GM21390 (cell line): ENCODE measurements at regions not wholly inside any gene's neighbourhood (a gene's known extent, or its start where the extent isn't known, plus 50 kb on each side); places are given as distances from the start of the nearest gene placed in this dataset.
A peak's percentile ranks its signal among the peaks of the same experiment; 100 is the strongest.
"Not testable (repeated sequence)": the region's sequence is repeated elsewhere in the genome, so short reads cannot be mapped to it uniquely, and the experiment has no call there.

Experiments used
- ATAC-seq: cut with Tn5 transposase; IDR thresholded peaks from one replicate; pipeline ENCODE4 v1.9.1; 2021; ENCODE audit not compliant: unreplicated experiment

DNA sequence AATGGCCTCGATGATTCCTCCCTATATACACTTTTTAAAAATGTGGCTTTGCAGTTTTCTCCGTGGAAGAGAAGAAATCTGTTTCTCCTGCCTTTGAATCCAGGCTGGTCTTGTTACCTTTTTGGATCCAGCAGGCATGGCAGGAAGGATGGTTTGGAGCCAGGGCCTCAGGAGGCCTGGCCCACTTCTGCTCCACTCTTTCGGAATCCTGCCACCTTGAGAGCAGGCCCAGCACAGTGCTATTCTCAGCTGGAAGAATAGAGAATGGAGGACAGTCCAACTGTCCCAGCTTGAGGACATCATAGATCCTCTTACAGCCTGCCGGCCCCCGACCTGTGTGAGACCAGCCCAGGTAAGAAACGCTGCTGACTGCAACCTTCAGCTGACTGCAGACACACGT lies 421.5 kb downstream of the FUT8 start:
- no peak for ATAC-seq

DNA sequence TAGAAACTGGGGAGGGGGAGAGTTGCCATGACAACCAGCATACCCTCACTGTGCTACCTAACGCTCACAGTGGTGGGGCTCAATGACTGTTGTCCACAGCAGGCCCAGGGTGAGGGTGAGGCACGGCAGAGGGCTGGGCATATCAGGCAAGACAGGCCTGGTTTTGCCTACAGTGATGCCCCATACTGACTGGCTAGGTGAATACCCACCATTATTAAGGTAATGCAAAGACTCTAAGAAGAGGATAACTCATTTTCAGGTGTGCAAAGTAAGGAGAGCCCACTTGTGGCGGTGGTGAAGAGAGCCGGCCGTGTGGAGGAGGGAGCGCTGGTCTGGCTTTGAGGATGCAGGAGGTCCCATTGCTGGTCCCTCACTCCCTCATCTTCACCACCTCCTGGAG lies 422.3 kb downstream of the FUT8 start:
- ATAC-seq: no peak

DNA sequence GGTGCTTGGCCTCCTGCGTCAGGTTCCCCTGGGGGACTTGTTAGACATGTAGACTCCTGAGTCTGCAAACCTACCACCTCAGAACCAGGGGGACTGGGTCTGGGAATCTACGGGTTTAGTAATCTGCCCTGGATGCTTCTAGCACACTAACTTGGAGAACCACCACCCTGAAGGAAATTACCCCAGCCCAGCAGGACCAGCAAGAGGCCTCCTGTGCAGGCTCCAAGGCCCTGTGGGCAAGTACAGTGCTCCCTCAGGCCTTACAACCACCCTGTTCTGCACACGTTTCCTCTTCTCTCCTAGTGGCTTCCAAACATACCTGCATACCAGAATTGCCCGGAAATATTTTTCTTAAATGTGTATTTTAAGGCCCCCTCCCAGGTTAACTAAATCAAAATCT lies 423.0 kb downstream of the FUT8 start:
- ATAC-seq: no peak

DNA sequence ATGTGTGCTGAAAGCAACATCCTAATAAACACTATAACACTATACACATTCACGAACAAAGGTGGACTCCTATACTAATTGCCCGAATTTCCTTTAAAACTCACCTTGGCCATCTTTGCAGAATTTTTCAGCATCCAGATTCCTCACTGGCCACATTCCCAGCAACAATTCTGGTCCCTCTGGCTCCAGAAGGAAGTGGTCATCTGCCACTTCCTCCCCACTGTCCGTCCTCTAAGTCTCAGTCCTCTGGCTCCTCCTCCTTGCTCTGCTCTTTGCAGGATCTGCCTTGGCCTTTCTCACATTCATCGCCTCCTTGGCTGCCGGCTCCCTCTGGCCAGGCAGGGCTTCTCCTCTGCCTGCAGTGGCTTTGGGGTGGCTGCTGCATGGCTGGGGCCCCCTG lies 426.0 kb downstream of the FUT8 start:
- no peak for ATAC-seq

DNA sequence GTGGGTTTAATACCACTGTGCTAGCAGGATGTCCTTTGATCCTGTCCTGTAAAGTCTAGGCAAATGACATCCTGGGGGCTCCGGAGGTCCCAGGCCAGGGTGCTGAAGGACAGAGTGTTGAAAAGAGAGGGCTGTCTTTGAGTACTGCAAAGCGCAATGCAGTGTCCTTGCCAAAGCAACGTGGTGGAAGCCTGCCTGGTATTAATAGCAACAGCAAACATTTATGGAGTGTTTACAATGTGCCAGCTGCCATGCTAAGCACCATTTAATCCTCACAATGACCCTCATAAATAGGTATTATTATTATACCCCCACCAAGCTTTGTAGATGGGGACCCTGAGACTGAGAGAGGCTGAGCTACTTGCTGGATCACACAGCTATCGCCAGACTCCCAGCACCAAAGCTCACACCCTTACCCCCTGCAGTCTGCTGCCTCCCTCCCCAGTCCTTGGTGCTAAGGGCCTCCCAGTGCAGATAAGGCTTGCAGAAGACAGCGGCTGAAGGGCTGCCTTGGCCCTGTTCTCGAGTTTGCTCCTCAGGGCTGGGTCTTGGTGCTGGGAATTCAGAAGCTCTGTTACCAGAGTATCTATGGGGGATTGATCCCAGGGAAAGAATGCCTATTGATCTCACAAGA lies 427.7 kb downstream of the FUT8 start:
- ATAC-seq: no peak

DNA sequence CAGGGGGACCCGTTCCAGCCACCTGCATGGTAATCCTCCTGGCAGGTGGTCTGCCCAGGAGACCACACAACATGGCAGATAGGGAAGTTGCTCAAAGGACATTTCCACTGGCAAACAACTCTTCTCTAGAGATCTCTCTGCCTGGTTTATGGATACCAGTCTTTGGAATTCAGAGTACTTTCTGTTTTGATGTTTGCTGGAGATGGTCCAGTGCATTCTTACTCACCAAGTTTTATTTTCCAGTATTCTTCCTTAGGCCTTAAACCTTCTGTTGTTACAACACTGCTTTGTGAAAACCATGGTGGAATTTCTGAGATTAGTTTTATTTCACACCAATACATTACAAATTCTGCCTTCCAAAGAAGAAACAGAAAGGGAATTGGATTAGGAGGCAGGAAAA lies 428.3 kb downstream of the FUT8 start:
- ATAC-seq: no peak

DNA sequence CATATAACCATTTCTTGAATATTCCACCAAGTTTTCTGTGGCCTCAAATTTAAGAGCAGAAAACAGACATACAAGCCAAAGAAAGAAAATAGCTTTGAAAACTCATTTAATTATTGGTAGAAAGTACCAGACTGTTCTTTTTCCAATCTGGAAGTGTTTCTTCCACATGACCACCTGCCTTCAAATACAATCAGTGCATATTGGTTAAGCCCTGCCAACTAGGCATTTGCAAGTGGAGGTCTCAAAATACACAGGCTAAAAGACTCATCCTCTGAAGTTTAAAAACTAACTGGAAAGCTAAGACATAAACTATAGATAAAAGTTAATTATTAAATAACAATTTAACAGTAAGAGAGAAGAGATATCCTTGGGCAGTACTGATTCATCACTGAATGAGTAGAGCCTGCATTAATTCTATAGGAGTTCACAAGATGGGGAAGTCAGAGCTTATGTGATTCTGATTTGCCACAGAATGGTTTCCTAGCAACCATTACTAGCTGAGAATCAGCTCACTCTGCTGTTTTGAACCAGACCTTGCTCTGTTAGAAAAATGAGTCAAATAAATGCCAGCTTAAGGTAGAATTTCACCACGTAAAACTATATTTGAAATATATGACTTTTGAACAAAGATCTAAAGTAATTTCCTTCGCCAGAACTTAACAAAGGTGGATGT lies 433.8 kb downstream of the FUT8 start:
- ATAC-seq: no peak

DNA sequence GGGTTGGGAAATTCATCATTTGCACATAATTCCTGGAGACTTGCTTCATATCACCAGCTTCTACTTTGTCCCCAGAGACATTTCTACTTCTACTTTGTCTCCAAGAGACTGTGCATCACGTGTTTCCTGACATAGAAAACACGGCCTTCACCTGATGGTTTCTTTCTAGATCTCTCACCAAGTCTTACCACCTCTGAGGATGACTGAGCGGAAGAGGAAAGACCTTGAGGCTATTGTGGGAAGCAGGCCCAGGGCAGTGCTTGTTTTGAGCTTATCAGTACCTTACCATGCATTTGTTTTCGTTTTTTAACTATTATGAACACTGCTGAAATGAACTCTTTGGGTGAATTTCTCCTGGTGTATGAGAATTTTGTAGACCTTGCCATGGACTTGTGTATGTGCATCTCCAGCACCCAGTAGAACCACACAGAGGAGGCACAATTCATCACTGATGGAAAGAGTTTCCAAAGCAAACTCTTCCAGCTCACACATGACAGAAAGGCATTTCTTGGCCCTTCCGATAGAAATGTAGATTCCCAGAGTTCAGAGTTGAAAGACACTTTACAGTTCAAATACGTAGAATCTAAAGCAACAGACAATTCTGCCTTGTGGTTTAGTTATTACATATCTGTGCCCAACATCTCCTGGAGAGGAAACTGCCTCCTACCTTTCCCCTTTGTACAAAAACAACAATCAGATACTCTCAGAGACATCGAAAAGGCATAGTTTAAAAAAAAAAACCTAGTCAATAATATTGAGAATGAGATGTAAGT lies 434.7 kb downstream of the FUT8 start:
- peak; percentile 84 for ATAC-seq

DNA sequence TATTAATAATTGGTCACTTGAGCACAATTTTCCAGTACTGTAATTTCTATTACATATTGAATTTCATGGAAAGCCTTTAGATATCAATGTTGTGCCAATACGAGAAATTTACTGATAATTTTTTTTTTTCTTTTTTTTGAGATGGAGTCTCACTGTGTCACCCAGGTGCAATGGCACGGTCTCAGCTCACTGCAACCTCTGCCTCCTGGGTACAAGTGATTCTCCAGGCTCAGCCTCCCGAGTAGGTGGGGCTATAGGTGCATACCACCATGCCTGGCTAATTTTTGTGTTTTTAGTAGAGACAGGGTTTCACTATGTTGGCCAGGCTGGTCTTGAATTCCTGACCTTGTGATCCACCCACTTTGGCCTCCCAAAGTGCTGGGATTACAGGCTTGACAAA lies 435.4 kb downstream of the FUT8 start:
- ATAC-seq: not testable (repeated sequence)

DNA sequence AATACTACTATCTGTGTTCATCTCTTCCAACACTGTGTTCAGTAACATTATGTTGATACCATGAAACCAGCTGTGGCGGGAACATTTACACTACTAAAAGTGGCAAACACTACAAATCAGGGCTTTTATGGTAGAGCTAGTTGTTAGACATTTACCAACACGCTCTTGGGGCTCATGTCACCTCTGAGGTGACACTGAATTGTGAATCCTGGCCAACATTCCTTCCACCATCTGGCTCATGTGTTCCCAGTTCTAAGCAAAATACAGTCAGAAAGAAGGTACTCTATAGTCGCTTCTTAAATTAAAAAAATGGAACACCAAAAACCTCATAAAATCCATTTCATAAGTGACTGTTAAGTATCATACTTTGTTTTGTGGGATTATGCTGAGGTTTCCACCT lies 436.6 kb downstream of the FUT8 start:
- ATAC-seq: no peak

DNA sequence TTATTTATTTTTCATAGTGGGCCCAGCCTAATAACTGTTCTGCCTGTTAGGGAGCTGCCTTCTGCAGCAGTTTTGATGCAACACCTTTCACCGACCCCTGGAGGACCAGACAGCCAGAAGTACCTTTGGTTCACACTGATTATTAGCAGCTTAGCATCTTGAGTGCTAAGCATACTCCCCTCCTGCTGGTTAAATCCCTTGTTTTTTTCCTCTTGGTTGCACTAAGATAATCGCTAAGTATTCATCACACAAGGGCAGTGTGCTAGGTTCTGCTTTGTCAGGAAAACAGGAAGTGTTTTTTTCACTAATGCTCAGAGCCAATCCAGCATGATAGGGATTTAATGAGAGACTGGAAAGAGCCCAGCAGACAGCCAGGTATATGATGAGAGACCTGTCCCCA lies 437.0 kb downstream of the FUT8 start:
- ATAC-seq: no peak

DNA sequence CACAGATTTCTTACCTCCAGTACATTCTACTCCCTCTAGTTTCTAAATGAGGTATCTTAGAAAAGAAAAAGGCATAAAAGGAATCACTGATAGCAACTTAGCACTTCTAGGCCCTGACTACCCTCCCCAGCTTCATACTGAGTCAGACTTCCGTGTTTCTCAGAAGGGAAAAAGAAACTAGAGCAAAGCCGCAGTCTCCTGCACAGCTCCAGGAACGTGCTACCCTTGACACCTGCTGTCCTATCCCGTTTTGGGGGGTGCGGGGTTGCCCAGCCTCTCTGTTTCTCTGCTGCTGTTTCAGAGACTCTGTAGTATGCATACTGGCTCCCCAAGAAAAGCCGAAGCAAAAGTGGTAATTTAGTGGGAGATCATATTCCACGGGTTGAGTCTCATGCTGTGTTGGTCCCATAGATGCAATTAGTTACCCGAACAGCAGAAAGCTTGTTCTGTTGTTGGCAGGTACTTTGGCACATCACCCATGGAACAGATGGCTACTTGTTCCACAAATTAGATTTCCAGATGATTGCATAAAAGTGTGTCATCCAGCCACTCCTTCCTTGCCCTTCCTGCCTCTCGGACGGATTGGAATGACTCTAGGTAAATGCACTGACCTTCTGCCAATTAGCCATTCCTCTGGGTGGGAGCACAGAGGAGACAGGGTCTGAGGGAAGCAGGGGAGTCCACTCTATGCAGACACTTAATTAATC lies 438.1 kb downstream of the FUT8 start:
- ATAC-seq: no peak

DNA sequence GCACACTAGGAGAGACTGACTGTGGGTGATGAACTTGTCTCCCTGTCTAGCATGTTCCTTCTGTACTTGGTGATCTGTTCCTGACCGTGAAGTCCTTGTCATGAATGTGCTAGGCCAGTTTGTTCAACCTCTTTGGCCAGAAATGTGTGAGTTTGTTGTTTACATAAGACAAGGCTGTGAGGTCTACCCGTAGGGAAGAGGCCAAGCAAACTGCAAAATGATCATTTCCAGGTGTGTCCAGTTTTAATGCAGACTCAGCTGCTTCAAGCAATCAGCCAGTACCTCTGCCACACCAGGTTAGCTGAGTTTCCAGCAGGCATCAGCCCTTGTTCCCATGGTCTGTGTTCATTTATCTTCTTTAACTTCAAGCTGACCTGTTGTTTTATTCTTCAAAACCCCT lies 440.2 kb downstream of the FUT8 start:
- no peak for ATAC-seq

DNA sequence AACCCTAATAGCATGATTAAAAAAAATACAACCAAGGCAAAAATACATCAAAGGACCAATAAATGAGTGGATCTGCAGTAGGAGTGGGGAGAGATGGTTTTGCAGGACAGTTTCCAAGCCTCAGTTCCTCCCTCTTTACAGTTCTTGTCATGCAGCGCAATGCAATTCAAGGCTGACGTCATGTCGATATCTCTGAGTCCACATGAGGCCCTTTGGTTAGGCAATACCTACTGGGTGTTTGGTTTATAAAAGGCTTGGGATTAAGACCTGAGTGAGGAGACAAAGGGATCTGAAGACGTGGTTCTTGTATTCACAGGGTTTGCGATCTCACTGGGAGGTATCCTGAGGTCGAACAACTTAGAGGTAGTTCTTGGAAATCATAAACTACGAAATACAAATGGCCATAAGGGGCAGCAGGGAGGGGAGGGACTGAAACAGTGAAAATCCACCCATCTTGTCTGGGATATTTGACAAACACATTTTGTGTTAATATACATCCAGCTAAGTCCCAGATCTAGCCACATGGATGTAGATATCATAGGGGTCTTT lies 441.0 kb downstream of the FUT8 start:
- no peak for ATAC-seq

DNA sequence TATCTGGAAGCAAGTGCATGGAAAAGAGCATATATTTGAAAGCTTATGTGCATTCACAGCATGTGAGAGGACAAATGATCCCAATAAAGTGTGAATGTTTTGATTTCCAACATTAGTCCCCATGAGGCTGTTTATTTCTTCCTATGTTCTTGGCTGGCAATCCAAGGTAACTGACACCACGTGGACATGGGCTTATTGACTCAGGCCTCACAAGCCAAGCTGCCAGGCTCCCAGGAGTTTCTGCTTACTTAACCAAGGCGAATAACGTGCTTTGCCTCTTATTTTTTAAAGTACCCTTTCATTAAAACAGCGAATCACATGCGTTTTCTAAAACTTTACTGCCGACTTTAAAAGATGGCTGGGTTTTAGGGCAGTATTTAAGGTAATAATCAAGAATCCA lies 441.7 kb downstream of the FUT8 start:
- ATAC-seq: no peak

DNA sequence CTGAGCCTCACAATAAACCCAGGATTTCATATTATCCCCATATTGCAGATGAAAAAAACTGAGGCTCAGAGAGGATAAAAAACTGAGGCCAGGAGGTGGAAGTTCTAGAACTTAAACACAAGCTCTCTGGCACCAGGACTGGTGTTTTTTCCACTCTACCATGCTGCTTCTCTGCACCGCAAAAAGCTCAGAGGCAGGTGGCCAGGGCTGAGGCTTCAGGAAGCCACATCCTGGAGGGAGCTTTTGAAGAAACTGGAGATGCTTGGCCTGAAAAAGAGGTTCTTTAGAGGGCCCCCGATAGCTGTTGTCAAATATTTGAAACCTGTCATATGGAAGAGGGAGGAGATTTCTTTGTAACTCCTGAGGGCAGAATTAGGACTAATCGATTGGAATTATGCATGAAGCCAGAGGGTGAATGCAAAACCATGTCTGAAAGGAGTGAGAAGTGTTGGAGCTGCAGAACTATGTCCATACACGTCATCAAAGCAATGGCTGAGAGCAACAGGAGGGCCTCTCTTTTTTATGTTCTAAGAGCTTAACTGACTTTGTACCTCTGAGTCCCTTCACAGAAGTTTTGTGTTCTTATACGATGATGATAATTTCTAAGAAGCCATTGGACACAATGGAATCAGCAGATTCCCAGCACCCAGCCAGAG lies 448.6 kb downstream of the FUT8 start:
- no peak for ATAC-seq

DNA sequence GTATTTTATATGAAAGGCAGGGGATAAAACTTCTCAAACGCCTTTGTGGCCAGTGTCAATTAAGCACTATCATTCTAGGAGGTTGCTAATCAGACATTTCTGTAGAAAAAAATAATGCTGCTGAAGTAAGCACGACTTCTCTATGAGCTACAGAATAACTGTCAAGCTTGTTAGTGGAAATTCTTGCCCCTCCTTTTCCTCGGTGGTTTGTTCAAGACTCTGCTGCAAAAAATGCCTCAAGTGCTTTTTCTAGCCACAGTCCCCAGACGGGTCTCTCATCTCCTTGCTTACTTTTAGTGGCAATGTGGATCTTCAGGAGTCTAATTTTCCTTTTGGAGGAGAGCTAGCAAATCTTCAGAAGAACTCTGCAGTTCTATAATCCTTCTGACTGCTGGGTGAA lies 452.0 kb downstream of the FUT8 start:
- ATAC-seq: no peak

DNA sequence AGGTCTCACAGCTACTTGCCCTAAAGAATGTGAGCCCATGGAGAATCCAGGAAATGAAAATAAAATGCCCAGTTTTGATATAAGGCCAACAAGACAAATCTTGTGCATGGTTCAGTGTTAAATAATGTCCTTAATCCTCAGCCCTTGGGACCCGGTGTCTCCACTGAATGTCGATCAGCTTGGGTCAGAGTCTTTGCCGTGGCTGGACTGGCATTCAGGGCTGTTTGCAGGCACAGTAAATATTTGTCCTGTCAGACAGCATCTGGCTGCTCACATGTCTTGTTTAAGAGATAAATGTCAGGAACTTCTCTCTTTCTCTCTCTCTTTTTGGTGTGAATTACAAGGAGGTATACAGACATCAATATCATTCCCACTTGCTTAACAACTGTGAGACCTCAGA lies 452.5 kb downstream of the FUT8 start:
- no peak for ATAC-seq

DNA sequence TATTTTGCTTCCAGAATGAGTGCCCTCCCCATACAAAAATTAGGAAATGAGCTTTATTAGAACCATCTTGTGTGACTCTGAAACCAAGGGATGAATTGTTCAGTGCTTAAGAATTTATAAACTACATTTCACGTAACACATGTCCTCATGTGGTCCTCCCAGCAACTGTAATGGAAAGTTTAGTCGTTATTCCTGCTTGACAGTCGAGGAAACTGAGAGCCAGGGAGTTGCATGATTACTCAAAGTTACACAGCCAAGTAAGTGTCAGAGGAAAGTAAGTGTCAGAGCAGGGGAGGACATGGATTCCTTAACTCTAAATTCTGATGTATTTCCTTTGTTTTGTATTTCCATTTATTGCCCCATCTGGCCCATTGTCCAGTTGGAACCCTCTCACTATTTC lies 453.9 kb downstream of the FUT8 start:
- ATAC-seq: no peak

DNA sequence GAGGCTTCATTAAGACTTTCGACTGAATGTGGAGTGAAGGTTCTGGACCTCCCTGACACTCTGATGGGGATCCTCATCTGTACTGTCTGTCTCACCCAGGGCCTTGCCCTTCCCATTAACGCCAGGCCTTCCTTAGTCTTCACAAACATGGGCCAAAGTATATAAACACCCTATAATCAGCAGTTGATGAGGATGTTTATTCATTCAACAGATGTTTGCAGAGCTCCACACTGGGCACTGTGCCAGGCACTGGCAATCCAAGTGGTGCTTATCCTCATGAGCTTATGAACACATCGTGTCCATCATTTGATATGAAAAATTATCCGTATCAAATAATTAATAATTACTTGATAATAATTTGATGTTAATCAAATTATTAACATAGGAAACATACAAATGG lies 454.4 kb downstream of the FUT8 start:
- no peak for ATAC-seq

DNA sequence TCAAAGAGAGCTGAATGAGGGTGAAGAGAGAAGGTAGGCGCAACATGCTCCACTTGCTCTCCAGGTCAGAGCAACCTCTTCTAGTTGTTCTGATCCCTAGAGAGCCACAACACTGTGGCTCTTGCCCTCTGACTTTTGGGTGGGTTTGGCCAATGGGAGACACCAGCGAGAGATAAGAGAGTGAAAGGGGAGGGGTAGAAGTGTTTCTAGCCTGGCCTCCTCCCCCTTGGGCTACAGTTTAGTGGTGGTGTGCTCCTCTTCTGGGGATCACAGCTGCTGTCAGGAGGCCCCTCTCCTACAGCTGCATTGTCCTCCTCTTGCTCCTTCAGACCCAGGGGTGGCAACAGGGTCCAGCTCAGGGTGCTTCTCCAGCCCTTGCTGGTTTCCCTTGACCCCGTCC lies 454.8 kb downstream of the FUT8 start:
- no peak for ATAC-seq
